ENCODE measurements at regions not wholly inside any gene's neighbourhood (a gene's known extent, or its start where the extent isn't known, plus 50 kb on each side); places are given as distances from the start of the nearest gene placed in this dataset.
A peak's percentile ranks its signal among the peaks of the same experiment; 100 is the strongest.

GRCh38 chr1:184260382-184260781 is 126.4 kb upstream of the C1orf21 start:
- DNase-seq, result no peak
- H3K27ac ChIP-seq (ENCODE audit: insufficient read depth, low read length, poor library complexity, severe bottlenecking), result no peak overlapping the region
- H3K9me3 Mint-ChIP-seq, result peaks cover 0 to 6% (median 0%) of the 10 kb centered on the region in 7 donors

GRCh38 chr1:184262109-184262508 is 124.7 kb upstream of the C1orf21 start:
- Histone ChIP-seq H3K36me3 (ENCODE audit: control insufficient read depth, insufficient read depth, low read length) (no peaks in the 10 kb centered on the region), H3K9me3 (ENCODE audit: control insufficient read depth in 2 of 2, low read length in 2 of 2) (no peaks in the 10 kb centered on the region), H3K4me3 (ENCODE audit: low read depth, low read length) (no peak overlapping the region), H3K27ac (ENCODE audit: insufficient read depth, low read length, poor library complexity, severe bottlenecking) (no peak overlapping the region), H3K27me3 (ENCODE audit: control insufficient read depth, insufficient read depth, low read length) (peaks cover 4% of the 10 kb centered on the region), H3K4me1 (ENCODE audit: control insufficient read depth, insufficient read depth, low read length, poor library complexity, severe bottlenecking) (no peaks in the 10 kb centered on the region)
- Mint-ChIP-seq H3K9me3 (peaks cover 0 to 4% (median 0%) of the 10 kb centered on the region in 7 donors), H3K36me3 (no peaks in the 10 kb centered on the region), H3K4me3 (no peak overlapping the region), H3K27me3 (peaks cover 11% of the 10 kb centered on the region), H3K27ac (no peak overlapping the region), H3K4me1 (no peaks in the 10 kb centered on the region)
- ATAC-seq (ENCODE audit: low read depth in 2 of 2), result no peak
- DNase-seq, result no peak

More at GRCh38 chr1:184260382-184260781, 126.4 kb upstream of the C1orf21 start:
- H3K36me3 Mint-ChIP-seq, result no peaks in the 10 kb centered on the region
- Histone ChIP-seq H3K27me3 (ENCODE audit: control insufficient read depth, insufficient read depth, low read length) (peaks cover 2% of the 10 kb centered on the region), H3K4me1 (ENCODE audit: control insufficient read depth, insufficient read depth, low read length, poor library complexity, severe bottlenecking) (no peaks in the 10 kb centered on the region), H3K4me3 (ENCODE audit: low read depth, low read length) (no peak overlapping the region), H3K36me3 (ENCODE audit: control insufficient read depth, insufficient read depth, low read length) (no peaks in the 10 kb centered on the region), H3K9me3 (ENCODE audit: control insufficient read depth in 2 of 2, low read length in 2 of 2) (no peaks in the 10 kb centered on the region)
- peaks cover 11% of the 10 kb centered on the region for H3K27me3 Mint-ChIP-seq
- no peak for ATAC-seq (ENCODE audit: low read depth in 2 of 2)
- H3K4me1 Mint-ChIP-seq, result no peaks in the 10 kb centered on the region
- H3K4me3 Mint-ChIP-seq, result no peak overlapping the region
- no peak overlapping the region for H3K27ac Mint-ChIP-seq

- no peak for ATAC-seq (ENCODE audit: low read depth in 2 of 2)
- H3K36me3 Mint-ChIP-seq, result no peaks in the 10 kb centered on the region
- no peaks in the 10 kb centered on the region for H3K27me3 Mint-ChIP-seq
- Histone ChIP-seq H3K27me3 (ENCODE audit: control insufficient read depth, insufficient read depth, low read length) (peaks cover 6% of the 10 kb centered on the region), H3K36me3 (ENCODE audit: control insufficient read depth, insufficient read depth, low read length) (no peaks in the 10 kb centered on the region), H3K4me3 (ENCODE audit: low read depth, low read length) (no peak overlapping the region), H3K9me3 (ENCODE audit: control insufficient read depth in 2 of 2, low read length in 2 of 2) (no peaks in the 10 kb centered on the region), H3K27ac (ENCODE audit: insufficient read depth, low read length, poor library complexity, severe bottlenecking) (no peak overlapping the region), H3K4me1 (ENCODE audit: control insufficient read depth, insufficient read depth, low read length, poor library complexity, severe bottlenecking) (no peaks in the 10 kb centered on the region)
- H3K27ac Mint-ChIP-seq, result peak overlapping the region in 1 of 3 donors; percentile 46
- H3K4me3 Mint-ChIP-seq, result no peak overlapping the region
- H3K9me3 Mint-ChIP-seq, result peaks cover 0 to 4% (median 0%) of the 10 kb centered on the region in 7 donors
- no peak for DNase-seq
- H3K4me1 Mint-ChIP-seq, result no peaks in the 10 kb centered on the region
These were observed 119.1 kb upstream of the C1orf21 start for GRCh38 chr1:184267747-184268146.

GRCh38 chr1:184270556-184270955 is 116.3 kb upstream of the C1orf21 start:
- no peak overlapping the region for H3K27ac Mint-ChIP-seq
- no peak for DNase-seq
- no peak overlapping the region for H3K4me3 Mint-ChIP-seq
- H3K36me3 Mint-ChIP-seq, result no peaks in the 10 kb centered on the region
- H3K4me1 ChIP-seq (ENCODE audit: control insufficient read depth, insufficient read depth, low read length, poor library complexity, severe bottlenecking), result no peaks in the 10 kb centered on the region
- H3K9me3 ChIP-seq (ENCODE audit: control insufficient read depth in 2 of 2, low read length in 2 of 2), result no peaks in the 10 kb centered on the region
- no peaks in the 10 kb centered on the region for H3K4me1 Mint-ChIP-seq
- ATAC-seq (ENCODE audit: low read depth in 2 of 2), result no peak
- H3K4me3 ChIP-seq (ENCODE audit: low read depth, low read length), result no peak overlapping the region
- H3K27me3 ChIP-seq (ENCODE audit: control insufficient read depth, insufficient read depth, low read length), result peaks cover 2% of the 10 kb centered on the region
- H3K9me3 Mint-ChIP-seq, result peaks cover 0 to 5% (median 0%) of the 10 kb centered on the region in 7 donors
- H3K27ac ChIP-seq (ENCODE audit: insufficient read depth, low read length, poor library complexity, severe bottlenecking), result no peak overlapping the region
- no peaks in the 10 kb centered on the region for H3K27me3 Mint-ChIP-seq
- H3K36me3 ChIP-seq (ENCODE audit: control insufficient read depth, insufficient read depth, low read length), result no peaks in the 10 kb centered on the region

- peaks cover 0 to 5% (median 0%) of the 10 kb centered on the region in 7 donors for H3K9me3 Mint-ChIP-seq
- H3K27ac Mint-ChIP-seq, result no peak overlapping the region
- no peaks in the 10 kb centered on the region for H3K36me3 Mint-ChIP-seq
- H3K4me1 Mint-ChIP-seq, result no peaks in the 10 kb centered on the region
- Histone ChIP-seq H3K4me1 (ENCODE audit: control insufficient read depth, insufficient read depth, low read length, poor library complexity, severe bottlenecking) (no peaks in the 10 kb centered on the region), H3K27me3 (ENCODE audit: control insufficient read depth, insufficient read depth, low read length) (peaks cover 2% of the 10 kb centered on the region), H3K9me3 (ENCODE audit: control insufficient read depth in 2 of 2, low read length in 2 of 2) (no peaks in the 10 kb centered on the region), H3K36me3 (ENCODE audit: control insufficient read depth, insufficient read depth, low read length) (no peaks in the 10 kb centered on the region), H3K27ac (ENCODE audit: insufficient read depth, low read length, poor library complexity, severe bottlenecking) (no peak overlapping the region), H3K4me3 (ENCODE audit: low read depth, low read length) (no peak overlapping the region)
- H3K27me3 Mint-ChIP-seq, result peaks cover 4% of the 10 kb centered on the region
- ATAC-seq (ENCODE audit: low read depth in 2 of 2) (no peak), DNase-seq (no peak)
- H3K4me3 Mint-ChIP-seq, result no peak overlapping the region
These were observed 114.5 kb upstream of the C1orf21 start for GRCh38 chr1:184272175-184272866.

GRCh38 chr1:184276416-184276815 is 110.4 kb upstream of the C1orf21 start:
- ATAC-seq (ENCODE audit: low read depth in 2 of 2) (no peak), DNase-seq (no peak)
- Mint-ChIP-seq H3K4me1 (no peaks in the 10 kb centered on the region), H3K36me3 (no peaks in the 10 kb centered on the region), H3K27ac (no peak overlapping the region), H3K9me3 (peaks cover 0 to 5% (median 0%) of the 10 kb centered on the region in 7 donors), H3K27me3 (peaks cover 4% of the 10 kb centered on the region), H3K4me3 (no peak overlapping the region)
- Histone ChIP-seq H3K4me1 (ENCODE audit: control insufficient read depth, insufficient read depth, low read length, poor library complexity, severe bottlenecking) (no peaks in the 10 kb centered on the region), H3K27ac (ENCODE audit: insufficient read depth, low read length, poor library complexity, severe bottlenecking) (no peak overlapping the region), H3K36me3 (ENCODE audit: control insufficient read depth, insufficient read depth, low read length) (no peaks in the 10 kb centered on the region), H3K4me3 (ENCODE audit: low read depth, low read length) (no peak overlapping the region), H3K27me3 (ENCODE audit: control insufficient read depth, insufficient read depth, low read length) (peaks cover 2% of the 10 kb centered on the region), H3K9me3 (ENCODE audit: control insufficient read depth in 2 of 2, low read length in 2 of 2) (no peaks in the 10 kb centered on the region)

- H3K9me3 ChIP-seq (ENCODE audit: control insufficient read depth in 2 of 2, low read length in 2 of 2), result no peaks in the 10 kb centered on the region
- Mint-ChIP-seq H3K27ac (no peak overlapping the region), H3K9me3 (peaks cover 0 to 5% (median 0%) of the 10 kb centered on the region in 7 donors), H3K4me3 (no peak overlapping the region), H3K27me3 (peaks cover 4% of the 10 kb centered on the region), H3K36me3 (no peaks in the 10 kb centered on the region), H3K4me1 (no peaks in the 10 kb centered on the region)
- DNase-seq (no peak), ATAC-seq (ENCODE audit: low read depth in 2 of 2) (no peak)
- H3K4me3 ChIP-seq (ENCODE audit: low read depth, low read length), result no peak overlapping the region
- H3K27me3 ChIP-seq (ENCODE audit: control insufficient read depth, insufficient read depth, low read length), result no peaks in the 10 kb centered on the region
- H3K27ac ChIP-seq (ENCODE audit: insufficient read depth, low read length, poor library complexity, severe bottlenecking), result no peak overlapping the region
- H3K4me1 ChIP-seq (ENCODE audit: control insufficient read depth, insufficient read depth, low read length, poor library complexity, severe bottlenecking), result no peaks in the 10 kb centered on the region
- H3K36me3 ChIP-seq (ENCODE audit: control insufficient read depth, insufficient read depth, low read length), result no peaks in the 10 kb centered on the region
These were observed 106.8 kb upstream of the C1orf21 start for GRCh38 chr1:184279911-184280458.

- DNase-seq (no peak), ATAC-seq (ENCODE audit: low read depth in 2 of 2) (no peak)
- H3K27me3 ChIP-seq (ENCODE audit: control insufficient read depth, insufficient read depth, low read length), result no peaks in the 10 kb centered on the region
- H3K27ac ChIP-seq (ENCODE audit: insufficient read depth, low read length, poor library complexity, severe bottlenecking), result no peak overlapping the region
- H3K4me3 ChIP-seq (ENCODE audit: low read depth, low read length), result no peak overlapping the region
- no peaks in the 10 kb centered on the region for H3K4me1 Mint-ChIP-seq
- peaks cover 9% of the 10 kb centered on the region for H3K27me3 Mint-ChIP-seq
- no peaks in the 10 kb centered on the region for H3K36me3 Mint-ChIP-seq
- H3K4me3 Mint-ChIP-seq, result no peak overlapping the region
- no peaks in the 10 kb centered on the region for H3K9me3 ChIP-seq (ENCODE audit: control insufficient read depth in 2 of 2, low read length in 2 of 2)
- peaks cover 0 to 8% (median 0%) of the 10 kb centered on the region in 7 donors for H3K9me3 Mint-ChIP-seq
- no peaks in the 10 kb centered on the region for H3K4me1 ChIP-seq (ENCODE audit: control insufficient read depth, insufficient read depth, low read length, poor library complexity, severe bottlenecking)
- H3K36me3 ChIP-seq (ENCODE audit: control insufficient read depth, insufficient read depth, low read length), result no peaks in the 10 kb centered on the region
- no peak overlapping the region for H3K27ac Mint-ChIP-seq
These were observed 102.8 kb upstream of the C1orf21 start for GRCh38 chr1:184283999-184284398.
